IMR-90 (cell line): ENCODE measurements at regions not wholly inside any gene's neighbourhood (a gene's known extent, or its start where the extent isn't known, plus 50 kb on each side); places are given as distances from the start of the nearest gene placed in this dataset.

ENCODE experiments used
- ATAC-seq: fragments of 200-7000 bp; cut with Tn5 transposase; 2 replicates; pipeline ENCODE4 v1.9.1; 2020; ENCODE audit warnings: low read depth, mild to moderate bottlenecking, moderate library complexity
- BruUV-seq: library from RNA; stranded (reverse); fragments of 400-500 nt; replicated peaks from 2 replicates; lab custom pipeline; 2021; lab: Mats Ljungman, UMichigan
- CTCF ChIA-PET: fragments of 300-600 bp; formaldehyde crosslinking; extraction: SDS; loops from one replicate; lab custom pipeline; 2021; ENCODE audit warnings: antibody characterized with exemption; lab: Yijun Ruan, JAX
- POLR2A ChIA-PET: fragments of 300-600 bp; sonication (Branson Sonifier 250); formaldehyde crosslinking; loops from one replicate; lab custom pipeline; 2022; ENCODE audit warnings: antibody characterized with exemption; ENCODE audit not compliant: unreplicated experiment; lab: Charles Lee
- DNase-seq: peaks from one replicate; pipeline ENCODE4 v3.0.0; 2013
- H2AFZ ChIP-seq: replicated peaks from 2 replicates; pipeline ENCODE3; 2013; ENCODE audit warnings: low read length, mild to moderate bottlenecking; ENCODE audit not compliant: poor library complexity
- H2AK5ac ChIP-seq: 2 replicates; pipeline ENCODE4 v1.6.1; 2013; ENCODE audit warnings: low read depth, low read length, inconsistent platforms
- H2AK9ac ChIP-seq: replicated peaks from 2 replicates; pipeline ENCODE3; 2013; ENCODE audit warnings: mild to moderate bottlenecking, low read depth, low read length, moderate library complexity; ENCODE audit not compliant: poor library complexity
- H2BK120ac ChIP-seq: 2 replicates; pipeline ENCODE4 v1.6.1; 2013; ENCODE audit warnings: low read depth, low read length, inconsistent platforms
- H2BK15ac ChIP-seq: 3 replicates; pipeline ENCODE4 v1.6.1; 2013; ENCODE audit warnings: low read depth, low read length, inconsistent platforms
- H2BK20ac ChIP-seq: 2 replicates; pipeline ENCODE4 v1.6.1; 2013; ENCODE audit warnings: low read depth, mild to moderate bottlenecking, inconsistent platforms, low read length, moderate library complexity
- H2BK5ac ChIP-seq: 2 replicates; pipeline ENCODE4 v1.6.1; 2013; ENCODE audit warnings: mild to moderate bottlenecking, low read depth, low read length, inconsistent platforms; ENCODE audit not compliant: poor library complexity, severe bottlenecking
- H3K14ac ChIP-seq: replicated peaks from 2 replicates; pipeline ENCODE4 v1.6.1; 2013; ENCODE audit warnings: low read depth, low read length, inconsistent platforms
- H3K18ac ChIP-seq: 2 replicates; pipeline ENCODE4 v1.6.1; 2013; ENCODE audit warnings: low read depth, low read length, control low read depth
- H3K23ac ChIP-seq: 2 replicates; pipeline ENCODE4 v1.6.1; 2013; ENCODE audit warnings: low read depth, low read length, inconsistent platforms
- H3K27ac ChIP-seq: 2 replicates; pipeline ENCODE4 v1.5.1; 2013; ENCODE audit warnings: mild to moderate bottlenecking, control low read depth, low read length; ENCODE audit not compliant: insufficient read depth
- H3K27me3 ChIP-seq: 2 replicates; pipeline ENCODE4 v1.6.1; 2013; ENCODE audit warnings: low read length; ENCODE audit not compliant: control insufficient read depth, insufficient read depth
- H3K36me3 ChIP-seq: 2 replicates; pipeline ENCODE4 v1.6.1; 2013; ENCODE audit warnings: low read length, mixed read lengths; ENCODE audit not compliant: control insufficient read depth, insufficient read depth
- H3K4ac ChIP-seq: 2 replicates; pipeline ENCODE4 v1.6.1; 2013; ENCODE audit warnings: low read depth, low read length, inconsistent platforms
- H3K4me1 ChIP-seq: 2 replicates; pipeline ENCODE4 v1.6.1; 2013; ENCODE audit warnings: low read length, mixed read lengths; ENCODE audit not compliant: control insufficient read depth, insufficient read depth
- H3K4me2 ChIP-seq: 2 replicates; pipeline ENCODE4 v1.6.1; 2013; ENCODE audit warnings: low read depth, mild to moderate bottlenecking, control low read depth, low read length, moderate library complexity
- H3K4me3 ChIP-seq: 2 replicates; pipeline ENCODE4 v1.5.1; 2013; ENCODE audit warnings: low read depth, mild to moderate bottlenecking, control low read depth, low read length, moderate library complexity; ENCODE audit not compliant: insufficient read depth
- H3K56ac ChIP-seq: 2 replicates; pipeline ENCODE4 v1.6.1; 2013; ENCODE audit warnings: low read length, inconsistent platforms; ENCODE audit not compliant: insufficient read depth; ENCODE audit errors: extremely low read depth
- H3K79me1 ChIP-seq, 2 experiments: 2 replicates each; pipeline ENCODE4 v1.6.1; 2013; ENCODE audit warnings: low read length in 2 of 2, inconsistent platforms in 1 of 2, low read depth in 1 of 2
- H3K9ac ChIP-seq: 2 replicates; pipeline ENCODE4 v1.6.1; 2013; ENCODE audit warnings: low read depth, low read length, control low read depth
- H3K9me1 ChIP-seq: 2 replicates; pipeline ENCODE4 v1.6.1; 2013; ENCODE audit warnings: low read length, inconsistent platforms; ENCODE audit not compliant: insufficient read depth
- H3K9me3 ChIP-seq: 2 replicates; pipeline ENCODE4 v1.6.1; 2013; ENCODE audit warnings: low read length; ENCODE audit not compliant: control insufficient read depth, insufficient read depth
- H4K20me1 ChIP-seq: 2 replicates; pipeline ENCODE4 v1.6.1; 2013; ENCODE audit warnings: low read length, inconsistent platforms; ENCODE audit not compliant: insufficient read depth
- H4K5ac ChIP-seq: 2 replicates; pipeline ENCODE4 v1.6.1; 2013; ENCODE audit warnings: mild to moderate bottlenecking, low read depth, low read length, control low read depth
- H4K8ac ChIP-seq, 2 experiments: 2 replicates each; pipeline ENCODE4 v1.6.1; 2013; ENCODE audit warnings: low read depth in 2 of 2, low read length in 2 of 2, control low read depth in 1 of 2, inconsistent platforms in 1 of 2
- H4K91ac ChIP-seq: 2 replicates; pipeline ENCODE4 v1.6.1; 2013; ENCODE audit warnings: low read depth, low read length, inconsistent platforms; ENCODE audit not compliant: insufficient read depth
- BHLHE40 ChIP-seq: fragments of 150-350 bp; IDR thresholded peaks from 2 replicates; pipeline ENCODE4 v1.6.1; 2016; ENCODE audit warnings: mild to moderate bottlenecking, low read depth, low read length
- CEBPB ChIP-seq: IDR thresholded peaks from 2 replicates; pipeline ENCODE4 v1.6.1; 2012; ENCODE audit warnings: low read depth, low read length, improper control_type of control experiment
- CHD1 ChIP-seq: IDR thresholded peaks from 2 replicates; pipeline ENCODE4 v1.6.1; 2012; ENCODE audit warnings: low read depth, low read length, improper control_type of control experiment
- CTCF ChIP-seq: conservative IDR thresholded peaks from 2 replicates; pipeline ENCODE4 v1.5.1; 2012; ENCODE audit warnings: mild to moderate bottlenecking, low read depth, low read length, improper control_type of control experiment
- FOS ChIP-seq: fragments of 150-350 bp; IDR thresholded peaks from 2 replicates; pipeline ENCODE4 v1.6.1; 2016; ENCODE audit warnings: low read depth, low read length
- MAFK ChIP-seq: IDR thresholded peaks from 2 replicates; pipeline ENCODE4 v1.6.1; 2012; ENCODE audit warnings: low read depth, low read length, improper control_type of control experiment
- MAZ ChIP-seq: IDR thresholded peaks from 2 replicates; pipeline ENCODE4 v1.6.1; 2012; ENCODE audit warnings: low read depth, mild to moderate bottlenecking, low read length, improper control_type of control experiment, moderate library complexity, borderline replicate concordance
- MXI1 ChIP-seq: IDR thresholded peaks from 2 replicates; pipeline ENCODE4 v1.6.1; 2012; ENCODE audit warnings: low read depth, mild to moderate bottlenecking, low read length, moderate library complexity, borderline replicate concordance
- NFE2L2 ChIP-seq: fragments of 150-350 bp; IDR thresholded peaks from 2 replicates; pipeline ENCODE4 v1.6.1; 2016; ENCODE audit warnings: low read depth, mild to moderate bottlenecking, low read length
- POLR2A ChIP-seq: IDR thresholded peaks from 2 replicates; pipeline ENCODE4 v1.6.1; 2012; ENCODE audit warnings: mild to moderate bottlenecking, low read depth, low read length
- RAD21 ChIP-seq: IDR thresholded peaks from 2 replicates; pipeline ENCODE4 v1.6.1; 2012; ENCODE audit warnings: low read length, improper control_type of control experiment
- RFX5 ChIP-seq: IDR thresholded peaks from 2 replicates; pipeline ENCODE4 v1.8.0; 2012; ENCODE audit warnings: low read depth, mild to moderate bottlenecking, low read length, moderate library complexity
- SMC3 ChIP-seq: fragments of 150-350 bp; IDR thresholded peaks from 2 replicates; pipeline ENCODE4 v1.6.1; 2016; ENCODE audit warnings: low read depth, mild to moderate bottlenecking, antibody characterized with exemption, low read length, moderate library complexity
- USF2 ChIP-seq: fragments of 150-350 bp; IDR thresholded peaks from 2 replicates; pipeline ENCODE4 v1.6.1; 2017; ENCODE audit warnings: mild to moderate bottlenecking, antibody characterized with exemption, low read length, low read depth
- WGBS, 2 experiments: methylation state at CpG; one replicate each; pipeline versions ENCODE4 v1.1.5 to v1.1.7; 2013; ENCODE audit warnings: missing lambda C conversion rate in 2 of 2; ENCODE audit not compliant: insufficient read length in 1 of 2; ENCODE audit errors: extremely low coverage in 2 of 2; 5-methylcytosine and 5-hydroxymethylcytosine counted together
- dilution Hi-C: fragments of 300-500 bp; cut with HindIII; formaldehyde crosslinking; loops from one replicate; pipeline ENCODE4 v1.14.3; 2018; ENCODE audit warnings: low sequenced_read_pairs; ENCODE audit not compliant: unreplicated experiment
- in situ Hi-C: fragments of 300-500 bp; cut with MboI; formaldehyde crosslinking; loops from 3 replicates; pipeline ENCODE4 v1.14.3; 2019; ENCODE audit warnings: low sequenced_read_pairs, inconsistent platforms, mixed read lengths
- intact Hi-C: fragments of 100-400 bp; cut with micrococcal nuclease; formaldehyde crosslinking; loops from 2 replicates; pipeline ENCODE4 v1.10.0; 2022
- TF ChIP-seq, protein P1 (sequence below): fragments of 150-350 bp; IDR thresholded peaks from 2 replicates; pipeline ENCODE4 v1.6.1; 2016; ENCODE audit warnings: low read depth, mild to moderate bottlenecking, low read length, moderate library complexity, borderline replicate concordance

- Histone ChIP-seq H4K20me1 (no peaks in the 10 kb centered on the region), H2AFZ (no peak overlapping the region), H3K4ac (peak overlapping the region; percentile 77), H4K8ac (peak overlapping the region; percentile 36 to 73; a peak in 2 of 4 replicates), H3K4me1 (peaks cover 8% of the 10 kb centered on the region), H3K36me3 (no peaks in the 10 kb centered on the region), H3K9me3 (no peaks in the 10 kb centered on the region), H3K79me1 (no peaks in the 10 kb centered on the region), H3K18ac (peak overlapping the region; percentile 96), H2AK5ac (peak overlapping the region; percentile 18; the same call in 1 of the 2 replicates), H3K4me2 (peak overlapping the region; percentile 41), H2BK20ac (peak overlapping the region; percentile 78), H3K56ac (peak overlapping the region; percentile 65; the same call in 1 of the 2 replicates), H2BK5ac (peak overlapping the region; percentile 88), H3K14ac (peak overlapping the region; percentile 88), H3K9me1 (no peaks in the 10 kb centered on the region), H3K27ac (peak overlapping the region; percentile 81), H3K27me3 (no peaks in the 10 kb centered on the region), H4K5ac (peak overlapping the region; percentile 79), H4K91ac (peak overlapping the region; percentile 72), H3K9ac (peak overlapping the region; percentile 43), H2AK9ac (no peak overlapping the region), H2BK120ac (peak overlapping the region; percentile 75), H2BK15ac (peak overlapping the region; percentile 53; the same call in 2 of the 3 replicates), H3K4me3 (no peak overlapping the region), H3K23ac (peak overlapping the region; percentile 69; the same call in 1 of the 2 replicates)
- ChIA-PET POLR2A (interaction anchor here (0.5 kb wide), 1 partner anchor 130 kb away, joined by 3 read pairs; no protein-coding TSS in a partner anchor), CTCF (no interaction called here)
- in situ Hi-C loops: no loop called here
- intact Hi-C loops: no loop called here
- no peak for ATAC-seq
- dilution Hi-C loops: no loop called here
- BruUV-seq: no TSS peak
- no CpG with 5 or more reads among the region's 1 CpG for whole genome bisulfite sequencing, 2 experiments
- no peak for DNase-seq
- no peak for TF ChIP-seq CHD1
- TF ChIP-seq FOS: no peak
- TF ChIP-seq CEBPB: no peak
- TF ChIP-seq MXI1: no peak
- no peak for TF ChIP-seq BHLHE40
- no peak for TF ChIP-seq NFE2L2
- no peak for TF ChIP-seq RAD21
- TF ChIP-seq RFX5: no peak
- TF ChIP-seq USF2: no peak
- TF ChIP-seq CTCF: no peak
- no peak for TF ChIP-seq MAZ
- TF ChIP-seq, protein P1, sequence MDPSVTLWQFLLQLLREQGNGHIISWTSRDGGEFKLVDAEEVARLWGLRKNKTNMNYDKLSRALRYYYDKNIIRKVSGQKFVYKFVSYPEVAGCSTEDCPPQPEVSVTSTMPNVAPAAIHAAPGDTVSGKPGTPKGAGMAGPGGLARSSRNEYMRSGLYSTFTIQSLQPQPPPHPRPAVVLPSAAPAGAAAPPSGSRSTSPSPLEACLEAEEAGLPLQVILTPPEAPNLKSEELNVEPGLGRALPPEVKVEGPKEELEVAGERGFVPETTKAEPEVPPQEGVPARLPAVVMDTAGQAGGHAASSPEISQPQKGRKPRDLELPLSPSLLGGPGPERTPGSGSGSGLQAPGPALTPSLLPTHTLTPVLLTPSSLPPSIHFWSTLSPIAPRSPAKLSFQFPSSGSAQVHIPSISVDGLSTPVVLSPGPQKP: no peak
- no peak for TF ChIP-seq SMC3
- TF ChIP-seq POLR2A: no peak
- no peak for TF ChIP-seq MAFK
These were observed 132.0 kb upstream of the RAP1B start for GRCh38 chr12:68478516-68479260.
